ENCODE measurements at regions not wholly inside any gene's neighbourhood (a gene's known extent, or its start where the extent isn't known, plus 50 kb on each side); places are given as distances from the start of the nearest gene placed in this dataset.

DNA sequence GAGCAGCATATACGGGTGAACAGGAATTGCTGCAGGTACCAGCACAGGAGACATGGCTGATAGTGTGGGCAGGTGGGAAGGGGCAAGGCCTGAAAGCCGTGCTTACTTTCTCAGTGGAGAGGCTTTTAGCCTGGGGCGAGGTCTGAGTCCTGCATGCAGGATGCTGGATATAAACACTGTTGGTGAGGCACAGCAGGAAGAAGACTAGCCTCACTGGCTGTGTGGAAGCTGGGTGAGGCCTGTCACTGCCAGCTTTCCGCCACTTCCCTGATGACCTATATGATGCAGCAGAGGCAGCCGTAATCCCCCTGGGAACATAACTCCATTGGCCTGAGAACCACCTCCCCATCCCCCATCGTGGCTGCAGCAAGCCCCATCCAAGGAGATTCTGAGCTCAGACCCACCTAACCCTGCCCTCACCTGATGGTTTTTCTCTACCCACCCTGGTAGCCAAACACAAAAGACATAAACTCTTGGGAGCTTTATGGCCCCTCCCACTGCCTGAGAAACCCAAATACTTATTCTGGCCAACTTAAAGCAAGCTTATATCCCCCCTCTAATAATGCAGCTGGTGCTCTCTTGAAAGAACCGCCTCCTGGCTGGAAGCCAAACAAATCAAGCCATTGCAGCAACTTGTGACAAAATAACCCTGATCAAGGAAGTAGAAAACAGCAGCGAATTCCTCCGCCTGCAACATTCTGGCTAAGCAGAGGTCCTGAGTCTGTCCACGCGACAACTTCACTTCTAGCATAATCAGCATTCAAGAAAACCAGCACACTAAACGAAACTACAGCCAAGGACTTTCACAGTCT, 54.6 kb upstream of the DSC1 start (continued):
- TF ChIP-seq EZH2phosphoT487 (IDR thresholded peaks at IDR 0.05; ENCODE audit: unreplicated experiment) = no peak
- no peak for TF ChIP-seq ZNF331 (CRISPR knock-in tag; IDR thresholded peaks at IDR 0.05; ENCODE audit: low read depth)
- TF ChIP-seq EZH2 (IDR thresholded peaks at IDR 0.05; ENCODE audit: low read depth, unreplicated experiment) = no peak
- TF ChIP-seq, protein P1, sequence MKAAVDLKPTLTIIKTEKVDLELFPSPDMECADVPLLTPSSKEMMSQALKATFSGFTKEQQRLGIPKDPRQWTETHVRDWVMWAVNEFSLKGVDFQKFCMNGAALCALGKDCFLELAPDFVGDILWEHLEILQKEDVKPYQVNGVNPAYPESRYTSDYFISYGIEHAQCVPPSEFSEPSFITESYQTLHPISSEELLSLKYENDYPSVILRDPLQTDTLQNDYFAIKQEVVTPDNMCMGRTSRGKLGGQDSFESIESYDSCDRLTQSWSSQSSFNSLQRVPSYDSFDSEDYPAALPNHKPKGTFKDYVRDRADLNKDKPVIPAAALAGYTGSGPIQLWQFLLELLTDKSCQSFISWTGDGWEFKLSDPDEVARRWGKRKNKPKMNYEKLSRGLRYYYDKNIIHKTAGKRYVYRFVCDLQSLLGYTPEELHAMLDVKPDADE (IDR thresholded peaks at IDR 0.05) = no peak
- no peak for TF ChIP-seq JUNB (IDR thresholded peaks at IDR 0.05; ENCODE audit: unreplicated experiment)

DNA sequence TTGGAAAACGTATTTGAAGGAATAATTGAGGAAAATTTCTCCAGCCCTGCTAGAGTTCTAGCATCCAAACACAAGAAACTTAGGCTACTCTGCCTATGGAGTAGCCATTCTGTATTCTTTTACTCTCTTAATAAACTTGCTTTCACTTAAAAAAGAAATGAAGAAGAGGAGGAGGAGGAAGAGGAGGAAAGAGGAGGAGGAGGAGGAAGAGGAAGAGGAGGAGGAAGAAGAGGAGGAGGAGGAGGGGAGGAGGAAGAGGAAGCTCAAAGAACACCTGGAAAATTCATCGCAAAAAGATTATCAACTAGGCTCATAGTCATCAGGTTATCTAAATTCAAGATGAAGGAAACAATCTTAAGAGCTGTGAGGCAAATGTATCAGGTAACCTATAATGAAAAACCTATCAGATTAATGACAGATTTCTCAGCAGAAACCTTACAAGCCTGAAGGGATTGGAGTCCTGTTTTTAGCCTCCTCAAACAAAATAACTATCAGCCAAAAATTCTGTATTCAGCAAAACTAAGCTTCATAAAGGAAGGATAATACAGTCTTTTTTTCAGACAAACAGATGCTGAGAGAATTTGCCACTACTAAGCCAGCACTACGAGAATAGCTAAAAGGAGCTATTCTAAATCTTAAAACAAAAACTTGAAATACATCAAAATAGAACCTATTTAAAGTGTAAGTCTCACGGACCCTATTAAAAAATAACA, 56.2 kb upstream of the DSC1 start:
- ATAC-seq (no peak), DNase-seq (ENCODE audit: low spot score) (no peak)
- H3K79me2 ChIP-seq (replicated peaks; ENCODE audit: insufficient read depth) = no peaks in the 10 kb centered on the region
- H3K27ac ChIP-seq (ENCODE audit: low read depth) = no peak overlapping the region
- H3K36me3 ChIP-seq (ENCODE audit: insufficient read depth) = 0 out of 2 replicates have a peak, but pooled peaks cover 8% of the 10 kb centered on the region
- H3K27ac Mint-ChIP-seq = no peak overlapping the region
- no peak overlapping the region for H3K4me3 ChIP-seq
- H3K4me1 Mint-ChIP-seq = peaks cover 11% of the 10 kb centered on the region; the same call in 2 of the 3 replicates
- H3F3A ChIP-seq (replicated peaks; ENCODE audit: low read depth) = no peaks in the 10 kb centered on the region
- peaks cover 17% of the 10 kb centered on the region; the same call in 2 of the 3 replicates for H3K9me3 Mint-ChIP-seq
- no peak overlapping the region for H3K4me2 ChIP-seq
- TF ChIP-seq, protein P2, sequence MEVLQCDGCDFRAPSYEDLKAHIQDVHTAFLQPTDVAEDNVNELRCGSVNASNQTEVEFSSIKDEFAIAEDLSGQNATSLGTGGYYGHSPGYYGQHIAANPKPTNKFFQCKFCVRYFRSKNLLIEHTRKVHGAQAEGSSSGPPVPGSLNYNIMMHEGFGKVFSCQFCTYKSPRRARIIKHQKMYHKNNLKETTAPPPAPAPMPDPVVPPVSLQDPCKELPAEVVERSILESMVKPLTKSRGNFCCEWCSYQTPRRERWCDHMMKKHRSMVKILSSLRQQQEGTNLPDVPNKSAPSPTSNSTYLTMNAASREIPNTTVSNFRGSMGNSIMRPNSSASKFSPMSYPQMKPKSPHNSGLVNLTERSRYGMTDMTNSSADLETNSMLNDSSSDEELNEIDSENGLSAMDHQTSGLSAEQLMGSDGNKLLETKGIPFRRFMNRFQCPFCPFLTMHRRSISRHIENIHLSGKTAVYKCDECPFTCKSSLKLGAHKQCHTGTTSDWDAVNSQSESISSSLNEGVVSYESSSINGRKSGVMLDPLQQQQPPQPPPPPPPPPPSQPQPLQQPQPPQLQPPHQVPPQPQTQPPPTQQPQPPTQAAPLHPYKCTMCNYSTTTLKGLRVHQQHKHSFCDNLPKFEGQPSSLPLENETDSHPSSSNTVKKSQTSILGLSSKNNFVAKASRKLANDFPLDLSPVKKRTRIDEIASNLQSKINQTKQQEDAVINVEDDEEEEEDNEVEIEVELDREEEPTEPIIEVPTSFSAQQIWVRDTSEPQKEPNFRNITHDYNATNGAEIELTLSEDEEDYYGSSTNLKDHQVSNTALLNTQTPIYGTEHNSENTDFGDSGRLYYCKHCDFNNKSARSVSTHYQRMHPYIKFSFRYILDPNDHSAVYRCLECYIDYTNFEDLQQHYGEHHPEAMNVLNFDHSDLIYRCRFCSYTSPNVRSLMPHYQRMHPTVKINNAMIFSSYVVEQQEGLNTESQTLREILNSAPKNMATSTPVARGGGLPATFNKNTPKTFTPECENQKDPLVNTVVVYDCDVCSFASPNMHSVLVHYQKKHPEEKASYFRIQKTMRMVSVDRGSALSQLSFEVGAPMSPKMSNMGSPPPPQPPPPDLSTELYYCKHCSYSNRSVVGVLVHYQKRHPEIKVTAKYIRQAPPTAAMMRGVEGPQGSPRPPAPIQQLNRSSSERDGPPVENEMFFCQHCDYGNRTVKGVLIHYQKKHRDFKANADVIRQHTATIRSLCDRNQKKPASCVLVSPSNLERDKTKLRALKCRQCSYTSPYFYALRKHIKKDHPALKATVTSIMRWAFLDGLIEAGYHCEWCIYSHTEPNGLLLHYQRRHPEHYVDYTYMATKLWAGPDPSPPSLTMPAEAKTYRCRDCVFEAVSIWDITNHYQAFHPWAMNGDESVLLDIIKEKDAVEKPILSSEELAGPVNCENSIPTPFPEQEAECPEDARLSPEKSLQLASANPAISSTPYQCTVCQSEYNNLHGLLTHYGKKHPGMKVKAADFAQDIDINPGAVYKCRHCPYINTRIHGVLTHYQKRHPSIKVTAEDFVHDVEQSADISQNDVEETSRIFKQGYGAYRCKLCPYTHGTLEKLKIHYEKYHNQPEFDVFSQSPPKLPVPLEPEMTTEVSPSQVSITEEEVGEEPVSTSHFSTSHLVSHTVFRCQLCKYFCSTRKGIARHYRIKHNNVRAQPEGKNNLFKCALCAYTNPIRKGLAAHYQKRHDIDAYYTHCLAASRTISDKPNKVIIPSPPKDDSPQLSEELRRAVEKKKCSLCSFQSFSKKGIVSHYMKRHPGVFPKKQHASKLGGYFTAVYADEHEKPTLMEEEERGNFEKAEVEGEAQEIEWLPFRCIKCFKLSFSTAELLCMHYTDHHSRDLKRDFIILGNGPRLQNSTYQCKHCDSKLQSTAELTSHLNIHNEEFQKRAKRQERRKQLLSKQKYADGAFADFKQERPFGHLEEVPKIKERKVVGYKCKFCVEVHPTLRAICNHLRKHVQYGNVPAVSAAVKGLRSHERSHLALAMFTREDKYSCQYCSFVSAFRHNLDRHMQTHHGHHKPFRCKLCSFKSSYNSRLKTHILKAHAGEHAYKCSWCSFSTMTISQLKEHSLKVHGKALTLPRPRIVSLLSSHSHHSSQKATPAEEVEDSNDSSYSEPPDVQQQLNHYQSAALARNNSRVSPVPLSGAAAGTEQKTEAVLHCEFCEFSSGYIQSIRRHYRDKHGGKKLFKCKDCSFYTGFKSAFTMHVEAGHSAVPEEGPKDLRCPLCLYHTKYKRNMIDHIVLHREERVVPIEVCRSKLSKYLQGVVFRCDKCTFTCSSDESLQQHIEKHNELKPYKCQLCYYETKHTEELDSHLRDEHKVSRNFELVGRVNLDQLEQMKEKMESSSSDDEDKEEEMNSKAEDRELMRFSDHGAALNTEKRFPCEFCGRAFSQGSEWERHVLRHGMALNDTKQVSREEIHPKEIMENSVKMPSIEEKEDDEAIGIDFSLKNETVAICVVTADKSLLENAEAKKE (CRISPR knock-in tag; IDR thresholded peaks at IDR 0.05) = no peak
- TF ChIP-seq ZNF331 (CRISPR knock-in tag; IDR thresholded peaks at IDR 0.05; ENCODE audit: low read depth) = no peak
- TF ChIP-seq, protein P3, sequence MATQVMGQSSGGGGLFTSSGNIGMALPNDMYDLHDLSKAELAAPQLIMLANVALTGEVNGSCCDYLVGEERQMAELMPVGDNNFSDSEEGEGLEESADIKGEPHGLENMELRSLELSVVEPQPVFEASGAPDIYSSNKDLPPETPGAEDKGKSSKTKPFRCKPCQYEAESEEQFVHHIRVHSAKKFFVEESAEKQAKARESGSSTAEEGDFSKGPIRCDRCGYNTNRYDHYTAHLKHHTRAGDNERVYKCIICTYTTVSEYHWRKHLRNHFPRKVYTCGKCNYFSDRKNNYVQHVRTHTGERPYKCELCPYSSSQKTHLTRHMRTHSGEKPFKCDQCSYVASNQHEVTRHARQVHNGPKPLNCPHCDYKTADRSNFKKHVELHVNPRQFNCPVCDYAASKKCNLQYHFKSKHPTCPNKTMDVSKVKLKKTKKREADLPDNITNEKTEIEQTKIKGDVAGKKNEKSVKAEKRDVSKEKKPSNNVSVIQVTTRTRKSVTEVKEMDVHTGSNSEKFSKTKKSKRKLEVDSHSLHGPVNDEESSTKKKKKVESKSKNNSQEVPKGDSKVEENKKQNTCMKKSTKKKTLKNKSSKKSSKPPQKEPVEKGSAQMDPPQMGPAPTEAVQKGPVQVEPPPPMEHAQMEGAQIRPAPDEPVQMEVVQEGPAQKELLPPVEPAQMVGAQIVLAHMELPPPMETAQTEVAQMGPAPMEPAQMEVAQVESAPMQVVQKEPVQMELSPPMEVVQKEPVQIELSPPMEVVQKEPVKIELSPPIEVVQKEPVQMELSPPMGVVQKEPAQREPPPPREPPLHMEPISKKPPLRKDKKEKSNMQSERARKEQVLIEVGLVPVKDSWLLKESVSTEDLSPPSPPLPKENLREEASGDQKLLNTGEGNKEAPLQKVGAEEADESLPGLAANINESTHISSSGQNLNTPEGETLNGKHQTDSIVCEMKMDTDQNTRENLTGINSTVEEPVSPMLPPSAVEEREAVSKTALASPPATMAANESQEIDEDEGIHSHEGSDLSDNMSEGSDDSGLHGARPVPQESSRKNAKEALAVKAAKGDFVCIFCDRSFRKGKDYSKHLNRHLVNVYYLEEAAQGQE (IDR thresholded peaks at IDR 0.05; ENCODE audit: unreplicated experiment) = no peak
- TF ChIP-seq NANOG (IDR thresholded peaks at IDR 0.05; ENCODE audit: borderline replicate concordance) = no peak
- H3K27me3 Mint-ChIP-seq (ENCODE audit: insufficient read depth, low read depth, poor library complexity) = peaks cover 2% of the 10 kb centered on the region
- H3K4me1 ChIP-seq (ENCODE audit: insufficient read depth) = no peaks in the 10 kb centered on the region
- H2AFZ ChIP-seq = no peak overlapping the region
- peaks cover 9% of the 10 kb centered on the region for H3K36me3 Mint-ChIP-seq (ENCODE audit: low read depth)
- no peaks in the 10 kb centered on the region for H3K9me2 ChIP-seq (ENCODE audit: insufficient read depth)
- no peaks in the 10 kb centered on the region for H4K20me1 ChIP-seq (replicated peaks; ENCODE audit: insufficient read depth)
- H3K27me3 ChIP-seq (ENCODE audit: insufficient read depth) = no peaks in the 10 kb centered on the region
- no peak overlapping the region for H3K4me3 Mint-ChIP-seq
